H1 (cell line): ENCODE measurements at regions not wholly inside any gene's neighbourhood (a gene's known extent, or its start where the extent isn't known, plus 50 kb on each side); places are given as distances from the start of the nearest gene placed in this dataset.

Experiments used
- CTCF ChIA-PET: fragments of 300-600 bp; sonication (Branson Sonifier 250); formaldehyde crosslinking; loops from one replicate; lab custom pipeline; 2021; ENCODE audit not compliant: partially characterized antibody; lab: Charles Lee
- POLR2A ChIA-PET: fragments of 300-600 bp; sonication (Branson Sonifier 250); formaldehyde crosslinking; loops from one replicate; lab custom pipeline; 2021; ENCODE audit warnings: inconsistent platforms; ENCODE audit not compliant: partially characterized antibody; lab: Charles Lee
- DNase-seq, 2 experiments: peaks; one replicate each; pipeline versions ENCODE4 v3.0.0 to v3.0.0-alpha.2; 2010 to 2022; ENCODE audit warnings: low spot score in 2 of 2, low read depth in 1 of 2, mixed read lengths in 1 of 2
- FAIRE-seq: peaks from 2 replicates; lab custom pipeline; 2011; peaks lifted over from hg19 to GRCh38; lab: Jason Lieb, UNC
- H2AFZ ChIP-seq: 2 replicates; pipeline ENCODE4 v1.8.1; 2012; ENCODE audit warnings: low read length, inconsistent platforms
- H2AK5ac ChIP-seq: 2 replicates; pipeline ENCODE4 v1.6.1; 2013; ENCODE audit warnings: low read depth, low read length
- H2BK120ac ChIP-seq: replicated peaks from 2 replicates; pipeline ENCODE3; 2013; ENCODE audit warnings: low read depth, low read length, inconsistent platforms
- H2BK12ac ChIP-seq: 2 replicates; pipeline ENCODE4 v1.6.1; 2013; ENCODE audit warnings: low read depth, low read length
- H2BK15ac ChIP-seq: 2 replicates; pipeline ENCODE4 v1.6.1; 2013; ENCODE audit warnings: low read length
- H2BK20ac ChIP-seq: 2 replicates; pipeline ENCODE4 v1.6.1; 2013; ENCODE audit warnings: low read length
- H2BK5ac ChIP-seq: 2 replicates; pipeline ENCODE4 v1.6.1; 2013; ENCODE audit warnings: low read depth, low read length
- H3K14ac ChIP-seq: 2 replicates; pipeline ENCODE4 v1.6.1; 2013; ENCODE audit warnings: inconsistent platforms; ENCODE audit not compliant: insufficient read length
- H3K18ac ChIP-seq: 2 replicates; pipeline ENCODE4 v1.6.1; 2013; ENCODE audit warnings: low read length; ENCODE audit errors: extremely low read depth
- H3K23ac ChIP-seq: 2 replicates; pipeline ENCODE4 v1.6.1; 2013; ENCODE audit warnings: inconsistent platforms; ENCODE audit not compliant: insufficient read length
- H3K23me2 ChIP-seq: 2 replicates; pipeline ENCODE4 v1.6.1; 2013; ENCODE audit warnings: low read depth, low read length
- H3K27ac ChIP-seq: 2 replicates; pipeline ENCODE4 v1.6.1; 2011; ENCODE audit warnings: low read depth, low read length, inconsistent platforms
- H3K27me3 ChIP-seq, 4 experiments: replicated peaks in 1 of 4; 1 replicate in 1 of 4; 2 replicates in 3 of 4; pipeline versions ENCODE4 v1.6.1 to v1.8.1; 2011 to 2013; ENCODE audit warnings: low read length in 3 of 4, mild to moderate bottlenecking in 3 of 4, inconsistent platforms in 2 of 4, mixed read lengths in 2 of 4, moderate library complexity in 1 of 4; ENCODE audit not compliant: control insufficient read depth in 3 of 4, insufficient read depth in 3 of 4; ENCODE audit errors: extremely low read depth in 1 of 4
- H3K36me3 ChIP-seq, 4 experiments: 2 replicates each; pipeline versions ENCODE4 v1.6.1 to v1.8.1; 2011 to 2013; ENCODE audit warnings: mild to moderate bottlenecking in 4 of 4, low read length in 3 of 4, moderate library complexity in 2 of 4, control low read depth in 1 of 4, inconsistent platforms in 1 of 4; ENCODE audit not compliant: insufficient read depth in 4 of 4, control insufficient read depth in 2 of 4
- H3K4ac ChIP-seq: replicated peaks from 2 replicates; pipeline ENCODE3; 2013; ENCODE audit warnings: low read length, low read depth, mixed read lengths, inconsistent platforms; ENCODE audit not compliant: insufficient read length
- H3K4me1 ChIP-seq, 4 experiments: replicated peaks in 1 of 4; 1 replicate in 1 of 4; 2 replicates in 3 of 4; pipeline versions ENCODE4 v1.6.1 to v1.8.1; 2011 to 2013; ENCODE audit warnings: low read length in 3 of 4, inconsistent platforms in 2 of 4, mixed read lengths in 1 of 4; ENCODE audit not compliant: insufficient read depth in 4 of 4, control insufficient read depth in 3 of 4
- H3K4me2 ChIP-seq, 2 experiments: 2 replicates each; pipeline versions ENCODE4 v1.6.1 to v1.8.1; 2011 to 2013; ENCODE audit warnings: low read depth in 2 of 2, low read length in 2 of 2, control low read depth in 1 of 2, inconsistent platforms in 1 of 2, mild to moderate bottlenecking in 1 of 2; ENCODE audit not compliant: insufficient read depth in 1 of 2
- H3K4me3 ChIP-seq, 4 experiments: fragments of 200-600, 300-600 bp in 1 of 4; sonication (generic), shearing (Covaris generic), sonication (Bioruptor Twin) in 1 of 4; 2 replicates each; pipeline versions ENCODE4 v1.5.1 to v1.8.1; 2011 to 2016; ENCODE audit warnings: low read length in 4 of 4, low read depth in 3 of 4, control low read depth in 2 of 4, inconsistent platforms in 2 of 4, mild to moderate bottlenecking in 2 of 4, mixed read lengths in 1 of 4, moderate library complexity in 1 of 4; ENCODE audit not compliant: insufficient read depth in 2 of 4; ENCODE audit errors: extremely low read depth in 1 of 4
- H3K56ac ChIP-seq: replicated peaks from 2 replicates; pipeline ENCODE3; 2013; ENCODE audit warnings: low read depth, mild to moderate bottlenecking, mixed read lengths, low read length, inconsistent platforms; ENCODE audit not compliant: insufficient read length
- H3K79me1 ChIP-seq: 2 replicates; pipeline ENCODE4 v1.6.1; 2013; ENCODE audit warnings: low read depth, low read length, control low read depth
- H3K79me2 ChIP-seq, 2 experiments: 2 replicates each; pipeline versions ENCODE4 v1.6.1 to v1.8.1; 2012 to 2013; ENCODE audit warnings: low read length in 2 of 2, mild to moderate bottlenecking in 2 of 2, inconsistent platforms in 1 of 2; ENCODE audit not compliant: insufficient read depth in 2 of 2, control insufficient read depth in 1 of 2
- H3K9ac ChIP-seq, 4 experiments: replicated peaks in 1 of 4; 1 replicate in 1 of 4; 2 replicates in 3 of 4; pipeline versions ENCODE4 v1.6.1 to v1.8.1; 2011 to 2013; ENCODE audit warnings: low read depth in 3 of 4, low read length in 3 of 4, control low read depth in 2 of 4, mild to moderate bottlenecking in 2 of 4, moderate library complexity in 2 of 4, inconsistent platforms in 1 of 4; ENCODE audit errors: extremely low read depth in 1 of 4
- H3K9me3 ChIP-seq, 2 experiments: 2 replicates each; pipeline versions ENCODE4 v1.6.1 to v1.8.1; 2012 to 2013; ENCODE audit warnings: mild to moderate bottlenecking in 2 of 2, moderate library complexity in 2 of 2, control low read depth in 1 of 2, inconsistent platforms in 1 of 2, low read depth in 1 of 2, low read length in 1 of 2, mixed read lengths in 1 of 2; ENCODE audit not compliant: insufficient read depth in 2 of 2
- H4K20me1 ChIP-seq, 2 experiments: replicated peaks in 1 of 2; 2 replicates each; pipeline versions ENCODE3 to v1.8.1; 2011 to 2013; ENCODE audit warnings: inconsistent platforms in 2 of 2, low read length in 2 of 2, mild to moderate bottlenecking in 1 of 2; ENCODE audit not compliant: insufficient read depth in 2 of 2, control insufficient read depth in 1 of 2
- H4K5ac ChIP-seq: 2 replicates; pipeline ENCODE4 v1.6.1; 2013; ENCODE audit warnings: low read length, low read depth, mixed read lengths, inconsistent platforms; ENCODE audit not compliant: insufficient read length
- H4K8ac ChIP-seq: 2 replicates; pipeline ENCODE4 v1.8.0; 2013; ENCODE audit warnings: mild to moderate bottlenecking, moderate library complexity, low read length, inconsistent platforms; ENCODE audit not compliant: insufficient read depth; ENCODE audit errors: extremely low read depth
- H4K91ac ChIP-seq: replicated peaks from 2 replicates; pipeline ENCODE3; 2013; ENCODE audit warnings: low read length, mixed read lengths, inconsistent platforms; ENCODE audit not compliant: insufficient read length
- CBX8 ChIP-seq: fragments of 300-800, 300-1000 bp; sonication (generic); IDR thresholded peaks from 2 replicates; pipeline ENCODE4 v1.7.1; 2016; ENCODE audit warnings: low read depth, low read length, borderline replicate concordance
- CEBPB ChIP-seq: IDR thresholded peaks from 2 replicates; pipeline ENCODE4 v1.6.1; 2012; ENCODE audit warnings: low read depth, low read length
- CREB1 ChIP-seq: IDR thresholded peaks from 2 replicates; pipeline ENCODE4 v1.6.1; 2012; ENCODE audit warnings: inconsistent platforms
- EZH2 ChIP-seq: fragments of 200-600 bp; sonication (generic); IDR thresholded peaks from 2 replicates; pipeline ENCODE4 v1.7.1; 2012; ENCODE audit warnings: low read depth, mild to moderate bottlenecking, moderate library complexity, low read length, inconsistent platforms; ENCODE audit not compliant: severe bottlenecking
- GTF2F1 ChIP-seq: IDR thresholded peaks from 2 replicates; pipeline ENCODE4 v1.6.1; 2012; ENCODE audit warnings: low read depth, low read length, improper control_type of control experiment, borderline replicate concordance
- SRF ChIP-seq: IDR thresholded peaks from 2 replicates; pipeline ENCODE4 v1.6.1; 2011; ENCODE audit warnings: mild to moderate bottlenecking, low read depth, low read length, moderate library complexity
- WGBS, 2 experiments: shearing (Covaris generic) in 1 of 2; methylation state at CpG; one replicate each; pipeline versions ENCODE4 v1.1.6 to v1.1.7; 2013 to 2015; ENCODE audit warnings: low lambda C conversion rate in 2 of 2, mixed read lengths in 2 of 2, inconsistent platforms in 1 of 2, low coverage in 1 of 2, missing lambda C conversion rate in 1 of 2; ENCODE audit not compliant: insufficient replicate concordance in 2 of 2, insufficient coverage in 1 of 2, insufficient read length in 1 of 2; ENCODE audit errors: extremely low coverage in 1 of 2, missing lambda C conversion rate in 1 of 2; 5-methylcytosine and 5-hydroxymethylcytosine counted together
- TF ChIP-seq, protein P1 (sequence below): IDR thresholded peaks from 2 replicates; pipeline ENCODE4 v1.6.1; 2012; ENCODE audit warnings: inconsistent platforms
- TF ChIP-seq, protein P2 (sequence below): IDR thresholded peaks from 2 replicates; pipeline ENCODE4 v1.6.1; 2011; ENCODE audit warnings: low read depth, mild to moderate bottlenecking, low read length; ENCODE audit not compliant: insufficient read depth
- TF ChIP-seq, protein P3 (sequence below), 3 experiments: IDR thresholded peaks; 1 replicate in 2 of 3; 2 replicates in 1 of 3; pipeline versions ENCODE4 v1.5.1 to v1.6.1; 2011; ENCODE audit warnings: low read length in 3 of 3, mild to moderate bottlenecking in 3 of 3, inconsistent platforms in 2 of 3, low read depth in 1 of 3, moderate library complexity in 1 of 3; ENCODE audit not compliant: insufficient read depth in 1 of 3; ENCODE audit errors: control extremely low read depth in 1 of 3

DNA sequence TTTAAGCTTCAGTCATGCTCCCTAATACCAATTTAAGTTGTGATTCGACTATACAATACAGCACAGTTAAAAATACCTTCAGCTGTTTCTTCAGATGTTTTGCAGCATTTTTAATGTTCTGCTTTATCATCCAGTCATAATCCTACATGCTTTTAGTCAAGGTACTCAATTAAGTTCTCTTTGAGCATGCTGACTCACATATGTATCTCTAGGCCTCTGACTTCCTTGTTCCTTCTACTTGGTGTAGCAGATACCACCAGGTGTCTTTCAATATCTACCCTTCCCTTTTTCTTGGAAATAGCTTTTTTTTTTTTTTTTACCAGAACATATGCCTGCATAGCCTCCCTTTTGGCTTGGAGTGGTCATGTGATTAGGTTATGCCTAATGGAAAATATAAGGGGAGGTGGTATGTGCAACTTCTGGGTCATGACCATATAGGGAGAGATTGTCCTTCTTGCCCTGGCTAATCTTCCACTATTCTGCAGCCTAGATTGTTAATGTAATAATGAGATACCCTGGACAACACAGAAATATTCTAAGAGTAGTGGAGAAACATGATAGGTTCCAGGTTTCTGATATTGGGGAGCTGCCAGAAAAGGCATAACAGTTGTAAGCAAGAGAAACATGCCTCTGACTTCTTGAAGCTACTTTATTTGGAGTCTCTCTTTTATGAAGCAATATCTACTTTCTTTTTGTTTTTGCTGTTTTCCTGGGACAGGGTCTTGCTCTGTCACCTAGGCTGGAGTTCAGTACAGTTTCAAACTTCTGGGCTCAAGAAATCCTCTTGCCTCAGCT lies 737.2 kb upstream of the SLIT2 start:
- Histone ChIP-seq H2BK12ac (no peak overlapping the region), H4K91ac (no peak overlapping the region), H2AFZ (no peak overlapping the region), H3K18ac (no peak overlapping the region), H2BK20ac (no peak overlapping the region), H3K23me2 (no peaks in the 10 kb centered on the region), H3K27me3 (no peaks in the 10 kb centered on the region), H3K9ac (no peak overlapping the region), H3K79me1 (no peaks in the 10 kb centered on the region), H4K5ac (no peak overlapping the region), H3K4ac (no peak overlapping the region), H3K27ac (no peak overlapping the region), H4K20me1 (no peaks in the 10 kb centered on the region), H3K4me1 (no peaks in the 10 kb centered on the region), H3K23ac (no peak overlapping the region), H3K9me3 (no peaks in the 10 kb centered on the region), H2BK15ac (no peak overlapping the region), H2BK5ac (no peak overlapping the region), H4K8ac (no peak overlapping the region), H3K4me3 (no peak overlapping the region), H3K36me3 (no peaks in the 10 kb centered on the region), H3K79me2 (no peaks in the 10 kb centered on the region), H3K56ac (no peak overlapping the region), H3K14ac (no peak overlapping the region), H2BK120ac (no peak overlapping the region), H3K4me2 (no peak overlapping the region), H2AK5ac (no peak overlapping the region)
- 95% methylated on average over 1 of the region's 1 CpG; no CpG with 5 or more reads in 1 of the 2 experiments for WGBS, 2 experiments
- DNase-seq (no peak), FAIRE-seq (no peak)
- ChIA-PET CTCF (interaction anchor here (1.1 kb wide), 1 partner anchor 33 kb away, joined by 3 read pairs; no protein-coding TSS in a partner anchor), POLR2A (interaction anchor here (1.0 kb wide), 1 partner anchor 63 kb away, joined by 3 read pairs; no protein-coding TSS in a partner anchor)
- TF ChIP-seq CREB1 = no peak
- TF ChIP-seq EZH2 = no peak
- no peak for TF ChIP-seq SRF
- TF ChIP-seq, protein P1, sequence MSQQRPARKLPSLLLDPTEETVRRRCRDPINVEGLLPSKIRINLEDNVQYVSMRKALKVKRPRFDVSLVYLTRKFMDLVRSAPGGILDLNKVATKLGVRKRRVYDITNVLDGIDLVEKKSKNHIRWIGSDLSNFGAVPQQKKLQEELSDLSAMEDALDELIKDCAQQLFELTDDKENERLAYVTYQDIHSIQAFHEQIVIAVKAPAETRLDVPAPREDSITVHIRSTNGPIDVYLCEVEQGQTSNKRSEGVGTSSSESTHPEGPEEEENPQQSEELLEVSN = no peak
- TF ChIP-seq, protein P2, sequence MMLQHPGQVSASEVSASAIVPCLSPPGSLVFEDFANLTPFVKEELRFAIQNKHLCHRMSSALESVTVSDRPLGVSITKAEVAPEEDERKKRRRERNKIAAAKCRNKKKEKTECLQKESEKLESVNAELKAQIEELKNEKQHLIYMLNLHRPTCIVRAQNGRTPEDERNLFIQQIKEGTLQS = no peak
- TF ChIP-seq GTF2F1 = no peak
- TF ChIP-seq, protein P3, sequence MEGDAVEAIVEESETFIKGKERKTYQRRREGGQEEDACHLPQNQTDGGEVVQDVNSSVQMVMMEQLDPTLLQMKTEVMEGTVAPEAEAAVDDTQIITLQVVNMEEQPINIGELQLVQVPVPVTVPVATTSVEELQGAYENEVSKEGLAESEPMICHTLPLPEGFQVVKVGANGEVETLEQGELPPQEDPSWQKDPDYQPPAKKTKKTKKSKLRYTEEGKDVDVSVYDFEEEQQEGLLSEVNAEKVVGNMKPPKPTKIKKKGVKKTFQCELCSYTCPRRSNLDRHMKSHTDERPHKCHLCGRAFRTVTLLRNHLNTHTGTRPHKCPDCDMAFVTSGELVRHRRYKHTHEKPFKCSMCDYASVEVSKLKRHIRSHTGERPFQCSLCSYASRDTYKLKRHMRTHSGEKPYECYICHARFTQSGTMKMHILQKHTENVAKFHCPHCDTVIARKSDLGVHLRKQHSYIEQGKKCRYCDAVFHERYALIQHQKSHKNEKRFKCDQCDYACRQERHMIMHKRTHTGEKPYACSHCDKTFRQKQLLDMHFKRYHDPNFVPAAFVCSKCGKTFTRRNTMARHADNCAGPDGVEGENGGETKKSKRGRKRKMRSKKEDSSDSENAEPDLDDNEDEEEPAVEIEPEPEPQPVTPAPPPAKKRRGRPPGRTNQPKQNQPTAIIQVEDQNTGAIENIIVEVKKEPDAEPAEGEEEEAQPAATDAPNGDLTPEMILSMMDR (IDR thresholded peaks at IDR 0.05; ENCODE audit: control extremely low read depth in 1 of 3, insufficient read depth in 1 of 3, low read depth in 1 of 3, low read length in 3 of 3) = no peak
- no peak for TF ChIP-seq CEBPB
- TF ChIP-seq CBX8 = no peak
